Body of pancreas (tissue), 4 donors: ENCODE measurements at regions not wholly inside any gene's neighbourhood (a gene's known extent, or its start where the extent isn't known, plus 50 kb on each side); places are given as distances from the start of the nearest gene placed in this dataset.

Experiments
- CTCF ChIP-seq, 7 experiments: fragments of 450-650 bp in 4 of 7; fragments of 200-600 bp in 3 of 7; sonication (generic) in 3 of 7; IDR thresholded peaks; one replicate each; pipeline ENCODE4 v1.5.1; 2016 to 2019; ENCODE audit warnings: antibody characterized with exemption in 7 of 7
- POLR2A ChIP-seq, 3 donors: fragments of 450-650 bp; IDR thresholded peaks; one replicate each; pipeline ENCODE4 v1.6.1; 2016; ENCODE audit warnings: antibody characterized with exemption in 3 of 3, mild to moderate bottlenecking in 2 of 3

DNA sequence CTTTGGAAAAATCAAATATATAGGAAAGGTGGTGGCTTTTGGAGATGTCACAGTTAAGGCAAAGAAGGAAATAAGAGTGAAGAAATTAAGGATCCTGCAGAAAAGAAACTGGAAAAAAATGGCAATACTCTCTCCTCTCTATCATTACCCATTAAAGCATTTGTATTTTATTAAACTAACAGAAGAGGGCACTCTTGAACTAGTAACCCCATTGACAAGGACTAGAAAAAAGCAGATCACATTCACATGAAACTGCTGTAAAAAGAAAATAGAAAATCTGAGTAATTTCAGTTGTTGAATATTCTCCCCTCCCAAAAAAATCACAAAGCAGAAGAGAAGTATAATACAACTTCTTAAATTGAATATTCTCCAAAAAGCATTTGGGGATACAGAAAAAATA lies 104.1 kb upstream of the SLC35B3 start:
- TF ChIP-seq CTCF (IDR thresholded peaks at IDR 0.05): peak in 5 of 7 experiments; percentile 10 to 58 (median 51)
- no peak for TF ChIP-seq POLR2A (IDR thresholded peaks at IDR 0.05)
